H1 (cell line): ENCODE measurements at regions not wholly inside any gene's neighbourhood (a gene's known extent, or its start where the extent isn't known, plus 50 kb on each side); places are given as distances from the start of the nearest gene placed in this dataset.

Experiments
- CTCF ChIA-PET: fragments of 300-600 bp; sonication (Branson Sonifier 250); formaldehyde crosslinking; loops from one replicate; lab custom pipeline; 2021; ENCODE audit not compliant: partially characterized antibody; lab: Charles Lee
- POLR2A ChIA-PET: fragments of 300-600 bp; sonication (Branson Sonifier 250); formaldehyde crosslinking; loops from one replicate; lab custom pipeline; 2021; ENCODE audit warnings: inconsistent platforms; ENCODE audit not compliant: partially characterized antibody; lab: Charles Lee
- DNase-seq, 2 experiments: peaks; one replicate each; pipeline versions ENCODE4 v3.0.0 to v3.0.0-alpha.2; 2010 to 2022; ENCODE audit warnings: low spot score in 2 of 2, low read depth in 1 of 2, mixed read lengths in 1 of 2
- FAIRE-seq: peaks from 2 replicates; lab custom pipeline; 2011; peaks lifted over from hg19 to GRCh38; lab: Jason Lieb, UNC
- H2AFZ ChIP-seq: 2 replicates; pipeline ENCODE4 v1.8.1; 2012; ENCODE audit warnings: low read length, inconsistent platforms
- H2AK5ac ChIP-seq: 2 replicates; pipeline ENCODE4 v1.6.1; 2013; ENCODE audit warnings: low read depth, low read length
- H2BK120ac ChIP-seq: replicated peaks from 2 replicates; pipeline ENCODE3; 2013; ENCODE audit warnings: low read depth, low read length, inconsistent platforms
- H2BK12ac ChIP-seq: 2 replicates; pipeline ENCODE4 v1.6.1; 2013; ENCODE audit warnings: low read depth, low read length
- H2BK15ac ChIP-seq: 2 replicates; pipeline ENCODE4 v1.6.1; 2013; ENCODE audit warnings: low read length
- H2BK20ac ChIP-seq: 2 replicates; pipeline ENCODE4 v1.6.1; 2013; ENCODE audit warnings: low read length
- H2BK5ac ChIP-seq: 2 replicates; pipeline ENCODE4 v1.6.1; 2013; ENCODE audit warnings: low read depth, low read length
- H3K14ac ChIP-seq: 2 replicates; pipeline ENCODE4 v1.6.1; 2013; ENCODE audit warnings: inconsistent platforms; ENCODE audit not compliant: insufficient read length
- H3K18ac ChIP-seq: 2 replicates; pipeline ENCODE4 v1.6.1; 2013; ENCODE audit warnings: low read length; ENCODE audit errors: extremely low read depth
- H3K23ac ChIP-seq: 2 replicates; pipeline ENCODE4 v1.6.1; 2013; ENCODE audit warnings: inconsistent platforms; ENCODE audit not compliant: insufficient read length
- H3K23me2 ChIP-seq: 2 replicates; pipeline ENCODE4 v1.6.1; 2013; ENCODE audit warnings: low read depth, low read length
- H3K27ac ChIP-seq: 2 replicates; pipeline ENCODE4 v1.6.1; 2011; ENCODE audit warnings: low read depth, low read length, inconsistent platforms
- H3K27me3 ChIP-seq, 4 experiments: replicated peaks in 1 of 4; 1 replicate in 1 of 4; 2 replicates in 3 of 4; pipeline versions ENCODE4 v1.6.1 to v1.8.1; 2011 to 2013; ENCODE audit warnings: low read length in 3 of 4, mild to moderate bottlenecking in 3 of 4, inconsistent platforms in 2 of 4, mixed read lengths in 2 of 4, moderate library complexity in 1 of 4; ENCODE audit not compliant: control insufficient read depth in 3 of 4, insufficient read depth in 3 of 4; ENCODE audit errors: extremely low read depth in 1 of 4
- H3K36me3 ChIP-seq, 4 experiments: 2 replicates each; pipeline versions ENCODE4 v1.6.1 to v1.8.1; 2011 to 2013; ENCODE audit warnings: mild to moderate bottlenecking in 4 of 4, low read length in 3 of 4, moderate library complexity in 2 of 4, control low read depth in 1 of 4, inconsistent platforms in 1 of 4; ENCODE audit not compliant: insufficient read depth in 4 of 4, control insufficient read depth in 2 of 4
- H3K4ac ChIP-seq: replicated peaks from 2 replicates; pipeline ENCODE3; 2013; ENCODE audit warnings: low read length, low read depth, mixed read lengths, inconsistent platforms; ENCODE audit not compliant: insufficient read length
- H3K4me1 ChIP-seq, 4 experiments: replicated peaks in 1 of 4; 1 replicate in 1 of 4; 2 replicates in 3 of 4; pipeline versions ENCODE4 v1.6.1 to v1.8.1; 2011 to 2013; ENCODE audit warnings: low read length in 3 of 4, inconsistent platforms in 2 of 4, mixed read lengths in 1 of 4; ENCODE audit not compliant: insufficient read depth in 4 of 4, control insufficient read depth in 3 of 4
- H3K4me2 ChIP-seq, 2 experiments: 2 replicates each; pipeline versions ENCODE4 v1.6.1 to v1.8.1; 2011 to 2013; ENCODE audit warnings: low read depth in 2 of 2, low read length in 2 of 2, control low read depth in 1 of 2, inconsistent platforms in 1 of 2, mild to moderate bottlenecking in 1 of 2; ENCODE audit not compliant: insufficient read depth in 1 of 2
- H3K4me3 ChIP-seq, 4 experiments: fragments of 200-600, 300-600 bp in 1 of 4; sonication (generic), shearing (Covaris generic), sonication (Bioruptor Twin) in 1 of 4; 2 replicates each; pipeline versions ENCODE4 v1.5.1 to v1.8.1; 2011 to 2016; ENCODE audit warnings: low read length in 4 of 4, low read depth in 3 of 4, control low read depth in 2 of 4, inconsistent platforms in 2 of 4, mild to moderate bottlenecking in 2 of 4, mixed read lengths in 1 of 4, moderate library complexity in 1 of 4; ENCODE audit not compliant: insufficient read depth in 2 of 4; ENCODE audit errors: extremely low read depth in 1 of 4
- H3K56ac ChIP-seq: replicated peaks from 2 replicates; pipeline ENCODE3; 2013; ENCODE audit warnings: low read depth, mild to moderate bottlenecking, mixed read lengths, low read length, inconsistent platforms; ENCODE audit not compliant: insufficient read length
- H3K79me1 ChIP-seq: 2 replicates; pipeline ENCODE4 v1.6.1; 2013; ENCODE audit warnings: low read depth, low read length, control low read depth
- H3K79me2 ChIP-seq, 2 experiments: 2 replicates each; pipeline versions ENCODE4 v1.6.1 to v1.8.1; 2012 to 2013; ENCODE audit warnings: low read length in 2 of 2, mild to moderate bottlenecking in 2 of 2, inconsistent platforms in 1 of 2; ENCODE audit not compliant: insufficient read depth in 2 of 2, control insufficient read depth in 1 of 2
- H3K9ac ChIP-seq, 4 experiments: replicated peaks in 1 of 4; 1 replicate in 1 of 4; 2 replicates in 3 of 4; pipeline versions ENCODE4 v1.6.1 to v1.8.1; 2011 to 2013; ENCODE audit warnings: low read depth in 3 of 4, low read length in 3 of 4, control low read depth in 2 of 4, mild to moderate bottlenecking in 2 of 4, moderate library complexity in 2 of 4, inconsistent platforms in 1 of 4; ENCODE audit errors: extremely low read depth in 1 of 4
- H3K9me3 ChIP-seq, 2 experiments: 2 replicates each; pipeline versions ENCODE4 v1.6.1 to v1.8.1; 2012 to 2013; ENCODE audit warnings: mild to moderate bottlenecking in 2 of 2, moderate library complexity in 2 of 2, control low read depth in 1 of 2, inconsistent platforms in 1 of 2, low read depth in 1 of 2, low read length in 1 of 2, mixed read lengths in 1 of 2; ENCODE audit not compliant: insufficient read depth in 2 of 2
- H4K20me1 ChIP-seq, 2 experiments: replicated peaks in 1 of 2; 2 replicates each; pipeline versions ENCODE3 to v1.8.1; 2011 to 2013; ENCODE audit warnings: inconsistent platforms in 2 of 2, low read length in 2 of 2, mild to moderate bottlenecking in 1 of 2; ENCODE audit not compliant: insufficient read depth in 2 of 2, control insufficient read depth in 1 of 2
- H4K5ac ChIP-seq: 2 replicates; pipeline ENCODE4 v1.6.1; 2013; ENCODE audit warnings: low read length, low read depth, mixed read lengths, inconsistent platforms; ENCODE audit not compliant: insufficient read length
- H4K8ac ChIP-seq: 2 replicates; pipeline ENCODE4 v1.8.0; 2013; ENCODE audit warnings: mild to moderate bottlenecking, moderate library complexity, low read length, inconsistent platforms; ENCODE audit not compliant: insufficient read depth; ENCODE audit errors: extremely low read depth
- H4K91ac ChIP-seq: replicated peaks from 2 replicates; pipeline ENCODE3; 2013; ENCODE audit warnings: low read length, mixed read lengths, inconsistent platforms; ENCODE audit not compliant: insufficient read length
- BRCA1 ChIP-seq: IDR thresholded peaks from 2 replicates; pipeline ENCODE4 v1.6.1; 2012; ENCODE audit warnings: low read depth, low read length, improper control_type of control experiment
- CBX5 ChIP-seq: fragments of 300-800, 300-1000 bp; sonication (generic); IDR thresholded peaks from 2 replicates; pipeline ENCODE4 v1.7.1; 2016; ENCODE audit warnings: antibody characterized with exemption, low read length, low read depth
- EZH2 ChIP-seq: fragments of 200-600 bp; sonication (generic); IDR thresholded peaks from 2 replicates; pipeline ENCODE4 v1.7.1; 2012; ENCODE audit warnings: low read depth, mild to moderate bottlenecking, moderate library complexity, low read length, inconsistent platforms; ENCODE audit not compliant: severe bottlenecking
- FOSL1 ChIP-seq: IDR thresholded peaks from 2 replicates; pipeline ENCODE4 v1.6.1; 2011; ENCODE audit warnings: mild to moderate bottlenecking, low read depth, low read length, moderate library complexity; ENCODE audit not compliant: insufficient read depth
- GTF2F1 ChIP-seq: IDR thresholded peaks from 2 replicates; pipeline ENCODE4 v1.6.1; 2012; ENCODE audit warnings: low read depth, low read length, improper control_type of control experiment, borderline replicate concordance
- HDAC2 ChIP-seq, 2 experiments: fragments of 300-600 bp in 1 of 2; sonication (generic) in 1 of 2; IDR thresholded peaks; 2 replicates each; pipeline ENCODE4 v1.6.1; 2011 to 2012; ENCODE audit warnings: low read depth in 2 of 2, low read length in 2 of 2, mild to moderate bottlenecking in 2 of 2, moderate library complexity in 2 of 2, borderline replicate concordance in 1 of 2, inconsistent platforms in 1 of 2
- RNF2 ChIP-seq: fragments of 200-900, 300-1000 bp; sonication (generic); IDR thresholded peaks from 2 replicates; pipeline ENCODE4 v1.7.1; 2016; ENCODE audit warnings: borderline replicate concordance, low read depth, mild to moderate bottlenecking, antibody characterized with exemption, low read length; ENCODE audit not compliant: poor library complexity, severe bottlenecking; ENCODE audit errors: missing control alignments
- RXRA ChIP-seq: IDR thresholded peaks from 2 replicates; pipeline ENCODE4 v1.6.1; 2011; ENCODE audit warnings: low read depth, mild to moderate bottlenecking, low read length, moderate library complexity; ENCODE audit not compliant: insufficient read depth
- SIN3A ChIP-seq, 2 experiments: IDR thresholded peaks in 1 of 2; conservative IDR thresholded peaks in 1 of 2; 2 replicates each; pipeline ENCODE4 v1.6.1; 2011 to 2012; ENCODE audit warnings: low read length in 2 of 2, improper control_type of control experiment in 1 of 2, low read depth in 1 of 2, mild to moderate bottlenecking in 1 of 2
- TAF7 ChIP-seq: optimal IDR thresholded peaks from 2 replicates; pipeline ENCODE3; 2011; ENCODE audit warnings: low read depth, mild to moderate bottlenecking, inconsistent platforms, low read length, moderate library complexity, borderline replicate concordance
- TCF12 ChIP-seq: IDR thresholded peaks from 2 replicates; pipeline ENCODE4 v1.6.1; 2011; ENCODE audit warnings: low read depth, mild to moderate bottlenecking, low read length
- WGBS, 2 experiments: shearing (Covaris generic) in 1 of 2; methylation state at CpG; one replicate each; pipeline versions ENCODE4 v1.1.6 to v1.1.7; 2013 to 2015; ENCODE audit warnings: low lambda C conversion rate in 2 of 2, mixed read lengths in 2 of 2, inconsistent platforms in 1 of 2, low coverage in 1 of 2, missing lambda C conversion rate in 1 of 2; ENCODE audit not compliant: insufficient replicate concordance in 2 of 2, insufficient coverage in 1 of 2, insufficient read length in 1 of 2; ENCODE audit errors: extremely low coverage in 1 of 2, missing lambda C conversion rate in 1 of 2; 5-methylcytosine and 5-hydroxymethylcytosine counted together
- TF ChIP-seq, protein P1 (sequence below): IDR thresholded peaks from 2 replicates; pipeline ENCODE4 v1.6.1; 2011; ENCODE audit warnings: low read depth, mild to moderate bottlenecking, low read length; ENCODE audit not compliant: insufficient read depth

DNA sequence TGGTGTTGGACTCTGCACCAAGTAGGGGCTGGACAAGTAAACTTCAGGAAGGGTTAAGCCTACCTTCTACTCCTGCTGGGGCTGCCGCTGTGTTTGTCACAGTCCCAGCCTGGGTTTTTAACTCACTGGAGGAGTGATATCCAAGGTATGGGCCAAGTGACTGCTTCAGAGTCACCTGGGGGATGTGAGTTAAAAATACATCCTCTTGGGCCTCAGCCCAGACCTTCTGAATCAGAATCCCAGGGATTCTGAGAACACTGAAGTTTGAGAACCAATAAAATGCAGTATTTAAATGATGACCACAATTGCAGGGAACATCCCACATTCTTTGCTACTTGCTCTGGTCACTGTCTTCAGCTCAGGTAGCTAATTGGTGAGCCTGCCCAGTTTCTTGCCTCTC is 95.1 kb upstream of the DNAH5 start:
- Histone ChIP-seq H2BK15ac (no peak overlapping the region), H3K14ac (no peak overlapping the region), H2BK12ac (no peak overlapping the region), H3K9ac (no peak overlapping the region), H3K56ac (no peak overlapping the region), H3K4ac (no peak overlapping the region), H3K4me3 (no peak overlapping the region), H4K5ac (no peak overlapping the region), H3K79me1 (no peaks in the 10 kb centered on the region; the same call in 1 of the 2 replicates), H2AK5ac (peak overlapping the region; percentile 84; the same call in 1 of the 2 replicates), H4K8ac (no peak overlapping the region), H2BK20ac (no peak overlapping the region), H3K4me2 (no peak overlapping the region), H4K91ac (no peak overlapping the region), H3K36me3 (no peaks in the 10 kb centered on the region), H2BK120ac (no peak overlapping the region), H2AFZ (no peak overlapping the region), H3K23me2 (no peaks in the 10 kb centered on the region), H2BK5ac (no peak overlapping the region), H3K27ac (no peak overlapping the region), H3K4me1 (peaks cover 18 to 29% (median 19%) of the 10 kb centered on the region in 4 experiments), H3K18ac (no peak overlapping the region), H3K79me2 (no peaks in the 10 kb centered on the region), H3K27me3 (peaks cover 0 to 4% (median under 1%) of the 10 kb centered on the region in 4 experiments; a peak in 2 of 7 replicates), H3K23ac (no peak overlapping the region), H4K20me1 (no peaks in the 10 kb centered on the region), H3K9me3 (no peaks in the 10 kb centered on the region)
- CTCF ChIA-PET = interaction anchor here (0.7 to 0.8 kb wide), 2 partner anchors 38 to 173 kb away, joined by 3 read pairs; no protein-coding TSS in a partner anchor
- no peak for FAIRE-seq
- POLR2A ChIA-PET = no interaction called here
- 100% methylated on average over 1 of the region's 1 CpG; no CpG with 5 or more reads in 1 of the 2 experiments for WGBS, 2 experiments
- no peak for DNase-seq
- TF ChIP-seq HDAC2 (IDR thresholded peaks at IDR 0.05; ENCODE audit: borderline replicate concordance in 1 of 2, low read depth in 2 of 2, low read length in 2 of 2) (no peak), RXRA (no peak), FOSL1 (no peak), TCF12 (no peak), TAF7 (no peak), SIN3A (conservative IDR thresholded peaks at IDR 0.05 in 1 of 2, IDR thresholded peaks at IDR 0.05 in 1 of 2; ENCODE audit: low read depth in 1 of 2, low read length in 2 of 2) (no peak), BRCA1 (no peak), RNF2 (no peak), EZH2 (no peak), CBX5 (no peak), GTF2F1 (no peak)
- TF ChIP-seq, protein P1, sequence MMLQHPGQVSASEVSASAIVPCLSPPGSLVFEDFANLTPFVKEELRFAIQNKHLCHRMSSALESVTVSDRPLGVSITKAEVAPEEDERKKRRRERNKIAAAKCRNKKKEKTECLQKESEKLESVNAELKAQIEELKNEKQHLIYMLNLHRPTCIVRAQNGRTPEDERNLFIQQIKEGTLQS = no peak
